ENCODE measurements at regions not wholly inside any gene's neighbourhood (a gene's known extent, or its start where the extent isn't known, plus 50 kb on each side); places are given as distances from the start of the nearest gene placed in this dataset.

DNA sequence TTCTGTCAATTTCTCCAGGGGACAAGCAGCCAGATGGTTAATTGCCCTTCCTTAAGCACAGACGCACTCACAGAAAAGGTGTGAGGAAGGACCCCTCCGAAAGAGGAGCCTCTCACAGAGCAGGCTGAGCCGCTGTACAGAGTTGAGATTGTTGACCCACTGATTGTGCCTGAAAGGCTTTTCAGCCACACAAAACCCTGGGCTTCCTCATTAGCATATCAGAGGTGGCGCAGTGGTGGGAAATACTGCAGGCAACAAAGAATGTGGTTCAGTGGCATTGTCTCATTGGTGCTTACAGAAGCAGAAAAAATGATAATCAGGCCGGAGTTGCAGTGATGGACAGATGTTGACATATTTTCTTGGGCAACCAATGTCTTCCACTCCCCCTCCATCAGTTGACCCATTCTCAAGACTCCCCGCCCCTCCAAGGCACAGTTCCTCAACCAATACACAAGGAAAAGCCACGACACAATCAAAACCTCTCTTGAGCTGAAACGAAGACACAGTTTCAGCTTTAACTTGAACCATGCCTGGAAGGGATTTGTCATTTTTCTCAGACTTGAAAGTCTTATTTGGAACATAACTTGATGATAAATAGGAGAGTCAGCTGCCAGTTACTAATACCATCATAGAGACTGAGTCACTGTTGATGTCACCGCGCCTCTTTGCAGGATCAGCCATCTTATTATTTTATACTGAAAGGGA, 53.1 kb downstream of the ATXN3L start:
- H3K4me3 ChIP-seq (ENCODE audit: low read depth, low read length): no peak overlapping the region
- in situ Hi-C loops (cut with HindIII; ENCODE audit: low sequenced_read_pairs): no loop called here
- TF ChIP-seq, protein P1, sequence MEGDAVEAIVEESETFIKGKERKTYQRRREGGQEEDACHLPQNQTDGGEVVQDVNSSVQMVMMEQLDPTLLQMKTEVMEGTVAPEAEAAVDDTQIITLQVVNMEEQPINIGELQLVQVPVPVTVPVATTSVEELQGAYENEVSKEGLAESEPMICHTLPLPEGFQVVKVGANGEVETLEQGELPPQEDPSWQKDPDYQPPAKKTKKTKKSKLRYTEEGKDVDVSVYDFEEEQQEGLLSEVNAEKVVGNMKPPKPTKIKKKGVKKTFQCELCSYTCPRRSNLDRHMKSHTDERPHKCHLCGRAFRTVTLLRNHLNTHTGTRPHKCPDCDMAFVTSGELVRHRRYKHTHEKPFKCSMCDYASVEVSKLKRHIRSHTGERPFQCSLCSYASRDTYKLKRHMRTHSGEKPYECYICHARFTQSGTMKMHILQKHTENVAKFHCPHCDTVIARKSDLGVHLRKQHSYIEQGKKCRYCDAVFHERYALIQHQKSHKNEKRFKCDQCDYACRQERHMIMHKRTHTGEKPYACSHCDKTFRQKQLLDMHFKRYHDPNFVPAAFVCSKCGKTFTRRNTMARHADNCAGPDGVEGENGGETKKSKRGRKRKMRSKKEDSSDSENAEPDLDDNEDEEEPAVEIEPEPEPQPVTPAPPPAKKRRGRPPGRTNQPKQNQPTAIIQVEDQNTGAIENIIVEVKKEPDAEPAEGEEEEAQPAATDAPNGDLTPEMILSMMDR (IDR thresholded peaks at IDR 0.05; ENCODE audit: low read depth, low read length, missing control alignments): no peak
- DNase-seq (ENCODE audit: low read depth): no peak

DNA sequence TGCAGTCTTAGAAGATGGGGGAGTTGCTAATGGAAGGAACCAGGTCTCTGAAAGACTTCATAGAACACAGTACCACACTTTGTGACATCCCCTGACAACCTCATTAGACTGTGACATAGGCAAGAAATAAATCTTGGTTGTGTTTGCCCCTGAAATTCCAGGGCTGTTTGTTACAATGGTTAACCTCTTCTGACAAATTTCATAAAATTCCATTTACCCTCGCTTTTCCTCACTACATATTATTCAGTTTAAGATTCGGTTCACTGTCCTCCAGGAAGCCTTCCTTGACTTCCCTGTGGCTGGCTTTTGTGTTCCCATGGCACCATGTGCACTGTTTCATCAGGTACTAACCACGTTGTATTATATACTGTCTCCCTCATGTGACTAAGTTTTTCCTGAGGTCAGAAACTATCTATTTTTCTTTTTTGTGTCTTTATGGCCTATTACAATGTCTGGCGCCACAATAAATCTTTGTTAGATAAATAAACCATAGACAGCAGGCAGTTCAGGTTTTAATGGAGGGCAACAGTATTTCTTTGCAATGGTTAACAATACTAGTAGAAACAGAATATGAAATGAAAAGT, 54.2 kb downstream of the ATXN3L start:
- TF ChIP-seq, protein P1 (IDR thresholded peaks at IDR 0.05; ENCODE audit: low read depth, low read length, missing control alignments): no peak
- no peak overlapping the region for H3K4me3 ChIP-seq (ENCODE audit: low read depth, low read length)
- in situ Hi-C loops (cut with HindIII; ENCODE audit: low sequenced_read_pairs): no loop called here
- DNase-seq (ENCODE audit: low read depth): no peak

DNA sequence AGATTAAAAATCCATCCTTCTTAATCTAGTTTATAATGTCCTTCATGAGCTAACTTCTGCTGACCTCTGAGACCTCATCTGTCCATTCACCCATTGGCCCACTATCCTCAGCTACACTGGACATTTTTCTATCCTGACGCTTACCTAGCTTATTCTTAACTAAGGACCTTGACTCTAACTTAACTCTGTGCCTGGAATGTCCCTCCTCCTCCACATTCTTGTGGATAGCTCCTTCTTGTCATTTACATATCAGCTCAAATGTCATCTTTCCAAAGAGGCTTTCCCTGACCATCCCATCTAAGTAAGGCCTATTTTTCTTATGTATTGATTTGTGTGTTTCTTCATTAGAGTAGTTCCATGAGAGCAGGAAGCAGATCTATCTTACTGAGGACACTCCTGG, 54.7 kb downstream of the ATXN3L start:
- TF ChIP-seq, protein P1 (IDR thresholded peaks at IDR 0.05; ENCODE audit: low read depth, low read length, missing control alignments): no peak
- H3K4me3 ChIP-seq (ENCODE audit: low read depth, low read length): no peak overlapping the region
- in situ Hi-C loops (cut with HindIII; ENCODE audit: low sequenced_read_pairs): no loop called here
- DNase-seq (ENCODE audit: low read depth): no peak

DNA sequence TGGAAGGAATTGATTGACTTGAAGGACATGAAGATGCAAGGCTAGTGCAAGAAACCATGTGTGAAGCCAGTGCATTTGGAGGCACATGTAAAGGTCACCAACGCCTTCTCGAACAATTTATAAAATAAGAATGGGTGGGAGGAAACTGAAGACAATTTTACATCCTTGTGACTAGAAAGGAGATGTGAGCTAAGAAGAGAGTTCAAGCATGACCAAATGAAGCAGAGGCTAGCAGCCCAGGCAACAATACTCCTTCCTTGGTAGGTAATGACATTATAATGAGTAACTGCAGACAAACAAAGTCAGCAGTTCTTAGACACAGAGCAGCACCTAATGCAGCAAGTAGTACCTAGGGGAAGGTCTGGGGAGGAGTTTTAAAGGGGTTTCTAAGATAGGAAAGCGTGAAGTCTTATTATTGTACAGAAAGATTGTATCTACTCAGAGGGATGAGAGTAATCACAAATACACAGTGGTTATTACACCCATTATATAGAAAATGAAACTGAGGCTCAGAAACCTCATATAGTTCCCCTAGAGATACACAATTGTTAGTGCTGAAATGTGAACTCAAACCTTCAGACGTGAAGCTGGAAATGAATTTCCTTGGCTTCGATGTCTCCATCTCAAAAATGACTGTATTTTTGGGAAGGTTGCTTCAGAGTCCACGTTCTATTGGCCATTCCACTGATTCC, 56.1 kb downstream of the ATXN3L start:
- TF ChIP-seq, protein P1 (IDR thresholded peaks at IDR 0.05; ENCODE audit: low read depth, low read length, missing control alignments): no peak
- H3K4me3 ChIP-seq (ENCODE audit: low read depth, low read length): no peak overlapping the region
- in situ Hi-C loops (cut with HindIII; ENCODE audit: low sequenced_read_pairs): no loop called here
- no peak for DNase-seq (ENCODE audit: low read depth)

DNA sequence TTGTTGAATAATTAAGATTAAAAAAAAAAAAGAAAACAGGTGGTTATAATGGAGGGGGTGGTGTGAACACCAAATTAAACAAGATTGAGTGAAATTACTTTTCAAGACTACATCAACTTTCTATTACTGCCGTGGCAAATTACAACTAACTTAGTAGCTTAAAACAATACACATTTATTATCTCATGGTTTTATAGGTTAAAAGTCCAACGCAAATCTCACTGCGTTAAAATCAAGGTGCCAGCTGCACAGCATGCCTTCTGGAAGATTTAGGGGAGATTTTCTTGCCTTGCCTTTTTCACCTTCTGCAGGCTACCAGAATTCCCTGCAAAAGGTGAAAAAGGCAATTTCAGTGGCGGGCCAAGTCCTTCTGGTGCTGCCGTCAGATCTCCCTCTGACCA, 58.5 kb downstream of the ATXN3L start:
- in situ Hi-C loops (cut with HindIII; ENCODE audit: low sequenced_read_pairs): no loop called here
- no peak for DNase-seq (ENCODE audit: low read depth)
- H3K4me3 ChIP-seq (ENCODE audit: low read depth, low read length): no peak overlapping the region
- TF ChIP-seq, protein P1 (IDR thresholded peaks at IDR 0.05; ENCODE audit: low read depth, low read length, missing control alignments): no peak

DNA sequence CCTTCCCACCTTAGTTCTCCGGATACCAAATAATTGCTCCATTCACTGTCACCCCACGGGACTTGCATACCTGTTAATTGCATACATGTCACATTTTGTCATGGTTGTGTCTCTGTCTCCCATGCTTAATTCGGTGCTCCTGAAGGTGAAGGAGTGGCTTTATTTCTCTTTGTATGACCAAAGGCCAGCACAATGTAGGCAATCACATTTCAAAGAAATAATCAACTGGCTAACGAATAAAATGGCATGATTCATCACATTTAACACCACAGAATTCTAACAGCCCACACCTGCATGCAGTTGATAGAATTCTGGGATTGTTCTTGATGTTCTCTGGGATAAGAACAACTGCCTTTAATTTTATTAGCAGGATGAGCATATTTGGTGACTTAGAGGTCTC, 59.3 kb downstream of the ATXN3L start:
- no peak overlapping the region for H3K4me3 ChIP-seq (ENCODE audit: low read depth, low read length)
- in situ Hi-C loops (cut with HindIII; ENCODE audit: low sequenced_read_pairs): no loop called here
- TF ChIP-seq, protein P1 (IDR thresholded peaks at IDR 0.05; ENCODE audit: low read depth, low read length, missing control alignments): no peak
- no peak for DNase-seq (ENCODE audit: low read depth)
